NCI-H1930 (cell line): ENCODE measurements at regions not wholly inside any gene's neighbourhood (a gene's known extent, or its start where the extent isn't known, plus 50 kb on each side); places are given as distances from the start of the nearest gene placed in this dataset.

Source experiments
- DNase-seq, 2 experiments: peaks; one replicate each; lab custom pipeline; 2025; lab: John Stamatoyannopoulos, UW

DNA sequence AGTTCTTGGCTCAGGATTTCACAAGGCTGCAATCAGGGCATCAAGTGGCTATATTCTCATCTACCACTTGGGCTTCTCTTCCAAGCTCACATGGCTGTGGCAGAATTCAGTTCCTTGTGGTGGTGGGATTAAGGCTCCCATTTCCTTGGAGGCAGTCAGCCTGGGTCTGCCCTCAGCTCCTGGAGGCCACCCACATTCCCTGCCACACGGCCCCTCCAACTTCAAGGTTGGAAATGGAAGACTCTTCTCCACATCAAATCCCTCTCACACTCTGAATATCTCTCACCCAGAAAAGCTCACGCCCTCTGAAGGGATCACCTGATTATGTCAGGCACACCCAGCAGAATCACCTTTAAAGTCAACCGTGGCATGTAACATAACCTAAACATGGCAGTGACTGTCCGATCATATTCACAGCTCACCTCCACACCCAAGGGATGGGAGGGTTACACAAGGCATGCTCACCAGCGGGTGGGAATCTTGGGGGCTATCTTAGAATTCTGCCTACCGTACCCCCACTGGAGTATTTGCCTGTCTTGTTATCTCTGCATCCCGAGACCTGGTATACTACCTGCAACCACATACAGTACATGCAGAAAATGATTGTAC, 256.2 kb upstream of the KLHL29 start:
- DNase-seq, result no peak

GRCh38 chr2:23131066-23131575, 253.9 kb upstream of the KLHL29 start:
- DNase-seq, result no peak

DNA sequence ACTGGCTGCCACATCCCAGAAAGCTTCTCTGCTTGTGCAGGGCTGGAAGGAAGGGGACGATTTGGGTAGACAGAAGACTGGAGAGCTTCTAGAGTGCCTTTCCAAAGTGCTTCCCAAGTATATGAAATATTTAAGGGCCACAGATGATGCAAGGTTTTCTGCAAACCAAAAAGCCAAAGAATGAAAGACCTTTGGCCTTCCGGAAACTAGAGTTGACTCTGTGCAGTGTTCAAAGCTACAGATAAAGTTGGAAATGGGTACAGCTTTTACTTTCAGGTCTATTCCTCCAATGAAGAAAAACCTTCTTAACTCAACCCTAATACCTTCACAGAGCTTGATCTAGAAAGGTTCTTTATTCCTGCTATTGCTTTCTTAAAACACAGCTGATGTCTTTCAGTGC, 253.0 kb upstream of the KLHL29 start:
- DNase-seq, result no peak

DNA sequence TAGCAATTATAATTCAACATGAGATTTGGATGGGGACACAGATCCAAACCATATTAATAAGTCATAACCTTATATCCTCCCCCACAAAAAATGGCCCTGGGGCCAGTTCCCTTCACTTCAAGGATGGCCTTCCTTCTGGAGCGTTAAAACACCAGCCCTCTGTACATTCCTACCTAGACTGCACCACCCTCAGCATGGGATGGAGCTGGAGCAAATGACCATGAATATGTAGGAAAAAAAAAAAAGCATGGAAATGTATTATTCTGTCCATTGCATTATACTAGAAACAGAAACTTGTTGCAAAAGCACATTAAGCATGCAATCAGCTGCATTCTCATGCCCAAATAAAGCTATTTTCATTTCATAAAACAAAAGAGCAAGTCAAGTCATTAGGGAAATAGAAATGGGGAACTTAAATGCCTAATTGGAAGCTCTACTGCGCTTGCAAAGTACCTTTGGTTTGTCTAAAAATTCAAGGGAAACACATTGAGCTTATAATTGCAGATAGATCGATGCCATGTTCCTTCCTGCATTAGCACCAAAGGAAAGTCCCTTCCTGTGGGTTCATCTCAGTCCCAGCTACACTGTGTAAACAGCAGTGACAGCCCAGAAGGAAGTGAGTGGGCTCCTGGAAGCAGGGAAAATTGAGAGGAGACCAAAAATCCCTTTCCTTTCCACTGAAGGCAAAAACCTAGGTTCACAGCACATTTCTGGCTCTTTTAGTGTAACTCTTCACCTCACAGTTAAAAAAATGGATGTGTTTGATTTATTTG, 252.0 kb upstream of the KLHL29 start:
- no peak for DNase-seq

GRCh38 chr2:23134726-23135125, 250.3 kb upstream of the KLHL29 start:
- no peak for DNase-seq

GRCh38 chr2:23135481-23136100, 249.4 kb upstream of the KLHL29 start:
- DNase-seq, result no peak

GRCh38 chr2:23137166-23137565, 247.8 kb upstream of the KLHL29 start:
- DNase-seq, result no peak

GRCh38 chr2:23138701-23139100, 246.3 kb upstream of the KLHL29 start:
- no peak for DNase-seq

GRCh38 chr2:23145460-23145859, 239.5 kb upstream of the KLHL29 start:
- DNase-seq, result no peak

DNA sequence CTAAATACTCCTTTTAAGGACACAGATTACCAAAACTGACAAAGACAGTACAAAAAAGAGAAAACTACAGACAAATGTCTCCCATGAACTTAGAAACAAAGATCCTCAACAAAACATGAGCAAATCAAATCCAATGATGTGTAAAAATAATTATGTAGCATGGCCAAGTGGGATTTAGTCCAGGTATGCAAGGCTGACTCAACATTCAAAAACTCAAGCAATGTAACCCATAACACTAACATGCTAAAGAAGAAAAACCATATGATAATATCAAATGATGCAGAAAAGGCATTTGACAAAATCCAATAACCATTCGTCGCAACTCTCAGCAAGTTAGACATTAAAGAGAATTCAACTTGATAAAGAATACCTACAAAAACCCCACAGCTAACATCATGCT, 239.0 kb upstream of the KLHL29 start:
- no peak for DNase-seq

DNA sequence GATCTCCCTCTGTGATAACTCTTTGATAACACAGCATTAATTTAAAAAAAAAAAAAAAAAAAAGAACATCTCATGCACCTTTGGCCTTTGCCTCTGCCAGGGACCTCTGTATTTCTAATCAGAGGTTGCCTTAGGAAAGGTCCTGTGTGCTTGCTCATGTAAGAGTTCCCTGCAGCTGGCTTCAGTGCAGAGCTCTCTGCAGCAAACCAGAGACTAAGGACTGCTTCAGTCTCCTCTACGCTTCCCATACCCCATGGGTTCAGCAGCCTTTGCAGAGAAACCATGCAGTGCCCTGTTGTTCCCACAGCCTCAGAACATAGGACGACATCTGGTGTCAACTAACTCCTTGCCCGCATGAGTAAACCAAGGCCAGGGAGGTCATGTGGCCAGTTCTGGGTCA, 236.6 kb upstream of the KLHL29 start:
- DNase-seq, result no peak

DNA sequence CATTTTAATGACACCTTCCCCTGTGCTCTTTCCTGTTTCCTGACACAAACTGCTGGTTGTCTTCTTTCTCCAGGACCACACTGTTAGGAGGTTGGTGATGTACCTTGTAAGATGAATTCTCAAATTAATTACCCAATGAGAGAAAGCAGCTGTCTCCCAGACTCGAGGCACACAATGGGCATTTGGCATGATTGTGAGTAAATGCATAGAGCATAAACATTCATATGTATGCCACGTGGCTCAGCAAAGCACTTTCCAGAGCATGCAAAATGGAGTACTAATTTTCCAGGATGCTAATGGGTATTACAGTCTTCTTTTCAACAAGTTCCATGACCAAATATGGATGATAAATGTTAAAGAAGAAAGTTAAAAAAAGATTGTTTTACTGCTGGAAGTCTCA, 235.2 kb upstream of the KLHL29 start:
- DNase-seq, result no peak

GRCh38 chr2:23153484-23153883, 231.5 kb upstream of the KLHL29 start:
- no peak for DNase-seq

- DNase-seq, result no peak
These were observed 230.0 kb upstream of the KLHL29 start for GRCh38 chr2:23155022-23155421.

DNA sequence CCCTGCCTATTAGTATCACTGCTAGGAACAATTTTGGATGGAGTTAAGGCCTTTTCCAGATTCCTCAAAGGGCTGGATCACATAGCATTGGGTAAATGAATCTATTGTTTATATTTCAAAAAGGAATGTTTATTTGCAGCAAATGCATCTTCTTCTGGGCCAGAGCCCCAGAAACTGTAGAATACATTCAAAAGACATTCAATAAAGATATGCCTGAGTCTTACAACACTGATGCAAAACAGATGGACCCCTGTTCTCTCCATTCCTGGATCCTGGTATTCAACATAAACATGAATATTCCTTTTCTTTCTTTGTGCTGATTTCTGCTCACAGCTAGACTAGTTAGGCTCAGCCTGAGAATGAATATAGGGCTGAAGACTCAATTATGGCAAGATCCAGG, 227.2 kb upstream of the KLHL29 start:
- no peak for DNase-seq

- no peak for DNase-seq
These were observed 226.7 kb upstream of the KLHL29 start for GRCh38 chr2:23158306-23158705.

DNA sequence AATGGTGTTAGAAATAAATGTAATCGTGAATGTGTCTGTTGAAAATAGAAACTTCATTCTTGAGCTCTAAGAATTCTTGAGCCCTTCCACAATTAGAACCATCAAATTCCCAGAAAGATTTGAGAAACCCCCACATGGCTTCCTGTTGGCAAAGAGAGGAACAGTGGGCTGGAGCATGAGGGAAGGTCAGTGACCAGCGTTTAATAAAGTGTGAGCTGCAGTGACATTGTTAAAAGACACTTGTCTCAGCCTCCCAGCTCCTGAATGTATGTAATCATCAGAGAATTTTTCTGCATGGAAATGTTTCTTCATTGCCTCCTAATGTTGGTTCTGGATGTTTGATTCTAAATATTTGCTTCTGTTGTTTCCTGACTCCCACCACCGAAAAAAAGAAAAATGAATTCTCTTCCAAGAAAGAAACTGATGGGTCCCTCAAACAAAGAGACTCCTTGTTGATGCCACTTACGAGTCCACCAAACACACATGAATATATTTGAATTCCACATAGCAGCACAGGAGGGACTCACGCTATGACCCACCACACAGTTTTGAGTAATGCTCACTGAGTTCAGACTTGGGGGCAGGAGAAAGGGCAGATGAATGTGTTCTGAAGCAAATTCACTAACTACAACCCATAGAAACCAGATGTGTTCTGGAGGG, 225.1 kb upstream of the KLHL29 start:
- DNase-seq, result no peak

DNA sequence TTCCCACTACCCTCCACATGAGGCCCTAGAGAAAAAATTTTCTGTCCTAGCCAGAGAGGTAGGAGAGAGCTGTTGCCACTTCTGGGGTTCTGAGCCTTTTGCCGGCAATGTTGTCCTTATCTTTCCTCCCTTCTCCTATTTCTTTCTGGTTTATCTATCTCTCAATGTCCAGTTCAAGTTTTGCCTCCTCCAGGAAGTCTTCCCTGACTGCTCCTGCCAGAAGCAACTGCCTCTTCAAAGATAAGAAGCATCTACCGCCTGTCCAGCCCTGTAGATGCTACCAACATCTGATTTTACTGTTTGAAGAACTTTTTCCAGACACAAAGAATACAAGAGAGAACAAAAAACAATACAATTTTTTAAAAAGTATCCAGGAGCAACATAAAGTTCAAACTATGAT, 220.8 kb upstream of the KLHL29 start:
- no peak for DNase-seq

DNA sequence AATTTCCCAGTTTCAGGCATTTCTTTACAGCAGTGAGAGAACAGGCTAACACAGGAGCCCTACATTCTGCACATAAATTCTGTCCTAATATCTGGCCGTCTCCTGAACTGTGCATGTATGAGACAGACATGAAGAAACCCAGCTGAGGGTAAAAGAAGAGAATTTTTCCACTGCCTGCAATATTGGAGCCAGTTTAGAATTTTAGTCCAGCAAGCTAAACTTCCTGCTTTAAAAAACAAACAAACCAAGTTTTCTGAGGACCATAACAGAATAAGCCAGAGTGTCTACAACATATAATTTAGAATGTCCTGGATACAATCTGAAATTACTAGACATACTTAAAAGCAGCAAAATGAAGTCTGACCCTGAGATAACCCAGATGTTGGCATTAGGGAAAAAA, 215.1 kb upstream of the KLHL29 start:
- DNase-seq, result no peak

DNA sequence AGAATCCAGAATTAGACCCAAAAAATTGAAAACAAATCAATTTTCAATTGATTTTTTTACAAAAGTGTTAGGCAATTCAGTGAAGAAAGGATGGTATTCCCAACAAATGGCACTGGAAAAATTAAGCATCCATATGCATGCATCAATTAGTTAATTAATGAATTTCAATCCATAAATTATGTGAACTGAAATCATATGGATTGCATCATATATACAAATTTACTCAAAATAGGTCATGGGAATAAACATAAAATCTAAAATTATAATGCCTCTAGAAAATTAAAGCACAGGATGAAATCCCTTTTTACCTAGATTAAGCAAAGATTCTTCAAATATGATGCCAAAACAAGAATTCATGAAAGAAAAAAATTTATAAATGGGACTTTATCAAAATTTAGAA, 213.9 kb upstream of the KLHL29 start:
- DNase-seq, result no peak

- no peak for DNase-seq
These were observed 206.6 kb upstream of the KLHL29 start for GRCh38 chr2:23178396-23178795.

DNA sequence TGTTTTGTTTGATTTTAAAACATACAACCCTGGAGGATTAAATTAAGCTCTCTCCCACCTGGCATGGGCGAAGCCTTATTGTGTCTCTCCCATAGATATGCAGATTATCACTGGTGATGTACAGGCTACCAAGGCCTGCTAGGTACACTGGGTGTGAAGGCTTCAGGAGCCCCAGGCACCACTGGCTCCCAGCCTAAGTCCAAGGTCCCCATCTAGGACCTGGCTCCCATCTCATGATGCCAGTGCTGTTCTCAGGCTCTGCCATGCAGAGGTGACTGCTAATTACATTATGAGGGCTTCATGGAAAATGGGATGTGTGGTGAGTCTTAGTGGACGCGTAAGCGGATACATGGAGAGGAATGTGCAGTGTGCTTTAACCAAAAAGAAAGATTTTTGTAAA, 201.2 kb upstream of the KLHL29 start:
- no peak for DNase-seq
